OCI-M1 (cell line): ENCODE measurements at regions not wholly inside any gene's neighbourhood (a gene's known extent, or its start where the extent isn't known, plus 50 kb on each side); places are given as distances from the start of the nearest gene placed in this dataset.
"Not testable (repeated sequence)": the region's sequence is repeated elsewhere in the genome, so short reads cannot be mapped to it uniquely, and the experiment has no call there.

Experiments
- DNase-seq: peaks from one replicate; lab custom pipeline; 2025; lab: John Stamatoyannopoulos, UW

DNA sequence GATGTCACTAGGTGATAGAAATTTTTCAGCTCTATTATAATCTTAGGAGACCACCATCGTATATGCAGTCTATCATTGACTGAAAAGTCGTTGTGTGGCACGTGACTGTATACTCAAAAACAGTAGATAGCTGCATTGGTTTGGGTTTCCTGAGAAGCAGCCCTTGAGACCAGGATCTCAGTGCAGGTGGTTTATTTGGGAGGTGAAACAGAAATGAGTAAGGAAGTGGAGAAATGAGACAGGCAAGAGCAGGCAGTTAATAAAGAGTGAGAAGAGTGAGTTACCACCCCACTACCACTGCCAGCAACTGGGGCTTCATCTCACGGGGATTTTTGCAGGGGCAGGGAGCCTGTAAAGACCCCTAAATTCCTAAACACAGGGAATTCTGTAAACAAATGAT lies 221.0 kb downstream of the SHQ1 start:
- DNase-seq: no peak

DNA sequence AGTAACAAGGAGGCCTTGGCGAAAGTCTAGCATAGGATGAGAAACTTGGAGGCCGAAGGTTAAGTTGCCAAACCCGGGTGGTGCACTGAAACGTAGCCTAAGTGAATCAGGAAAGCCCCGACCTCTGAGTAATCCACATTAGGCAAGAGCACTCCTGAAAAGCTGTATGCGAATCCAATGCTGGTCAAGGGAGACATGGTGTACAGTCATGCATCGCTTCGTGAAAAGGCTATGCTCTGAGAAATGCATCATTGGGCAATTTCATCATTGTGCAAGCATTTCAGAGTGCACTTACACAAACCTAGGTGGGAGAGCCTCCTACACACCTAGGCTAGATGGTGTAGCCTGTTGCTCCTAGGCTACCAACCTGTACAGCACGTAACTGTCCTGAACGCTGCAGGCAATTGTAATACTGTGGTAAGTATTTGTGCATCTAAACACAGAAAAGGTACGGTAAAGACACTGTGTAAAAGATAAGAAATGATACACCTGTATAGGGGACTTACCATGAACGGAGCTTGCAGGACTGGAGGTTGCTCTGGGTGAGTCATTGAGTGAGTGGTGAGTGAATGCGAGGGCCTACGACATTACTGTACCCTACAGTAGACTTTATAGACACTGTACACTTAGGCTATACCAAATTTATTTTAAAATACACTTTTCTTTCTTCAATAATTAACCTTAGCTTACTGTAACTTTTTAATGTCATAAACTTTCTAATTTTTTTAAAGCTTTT lies 222.5 kb downstream of the SHQ1 start:
- DNase-seq: no peak

DNA sequence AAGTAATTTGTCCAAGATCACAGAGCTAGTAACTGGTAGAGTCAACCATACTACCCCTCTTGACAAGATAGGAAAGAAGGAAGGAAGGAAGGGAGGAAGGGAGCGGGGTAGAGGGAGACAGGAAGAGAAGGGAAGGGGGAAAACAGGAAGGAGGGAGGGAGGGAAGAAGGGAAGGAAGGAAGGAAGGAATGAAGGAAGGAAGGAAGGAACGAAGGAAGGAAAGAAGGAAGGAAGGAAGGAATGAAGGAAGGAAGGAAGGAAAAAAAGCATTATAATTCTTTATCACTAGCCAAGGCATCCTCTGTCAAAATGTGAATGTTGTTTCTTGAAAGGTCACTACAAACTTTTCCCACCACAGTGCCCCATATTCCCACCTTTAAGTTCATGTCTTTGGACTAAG lies 223.6 kb downstream of the SHQ1 start:
- no peak for DNase-seq

- peak; percentile 2 for DNase-seq
Measured at GRCh38 chr3:72618739-72619138, 229.5 kb downstream of the SHQ1 start.

DNA sequence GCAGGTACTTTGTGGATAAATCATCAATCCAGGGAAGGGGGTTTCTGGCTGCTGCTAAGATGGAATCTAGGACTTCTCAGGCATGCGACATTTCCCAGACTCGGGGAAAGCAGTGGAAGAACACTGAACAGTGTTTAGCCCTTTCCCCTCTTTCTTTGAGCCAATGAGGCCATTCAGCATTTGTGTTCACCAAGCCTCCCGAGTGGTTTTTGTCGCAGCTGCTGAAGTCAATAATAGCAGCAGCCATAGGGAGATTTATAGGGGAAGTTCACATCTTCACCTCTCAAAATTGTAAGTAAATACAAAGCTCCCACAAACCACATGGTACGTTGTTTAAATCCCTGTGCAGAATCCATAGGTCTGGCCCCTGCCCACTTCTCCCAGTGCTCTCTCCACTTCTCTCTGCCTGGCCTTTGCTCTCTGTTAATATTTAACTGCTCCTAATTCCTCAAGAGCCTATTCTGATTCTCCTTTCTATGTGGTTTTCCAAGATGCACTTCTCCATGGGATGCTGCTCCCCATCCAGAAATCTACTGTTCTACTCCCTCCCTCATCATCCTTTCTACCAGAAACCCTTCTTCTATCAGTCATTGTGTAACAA lies 230.7 kb downstream of the SHQ1 start:
- DNase-seq: no peak

DNA sequence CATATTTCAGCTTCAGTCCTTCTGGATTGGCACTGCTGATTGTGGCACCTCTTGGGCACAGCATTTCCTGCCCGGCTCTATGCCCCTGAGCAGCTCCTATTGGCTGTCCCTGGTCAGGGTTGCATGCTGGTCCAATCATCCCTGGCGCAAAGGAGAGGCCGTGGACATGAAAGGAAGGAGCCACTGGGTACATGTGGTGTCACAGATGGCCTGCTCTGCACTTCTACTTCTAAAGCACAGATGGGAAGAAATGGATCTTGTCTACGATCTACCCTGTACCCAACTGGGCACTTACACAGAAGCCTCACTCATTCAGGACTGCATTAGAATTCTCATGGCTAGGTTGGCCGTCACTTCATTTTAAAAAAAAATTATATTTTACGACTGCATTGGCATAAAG lies 232.5 kb downstream of the SHQ1 start:
- DNase-seq: no peak

DNA sequence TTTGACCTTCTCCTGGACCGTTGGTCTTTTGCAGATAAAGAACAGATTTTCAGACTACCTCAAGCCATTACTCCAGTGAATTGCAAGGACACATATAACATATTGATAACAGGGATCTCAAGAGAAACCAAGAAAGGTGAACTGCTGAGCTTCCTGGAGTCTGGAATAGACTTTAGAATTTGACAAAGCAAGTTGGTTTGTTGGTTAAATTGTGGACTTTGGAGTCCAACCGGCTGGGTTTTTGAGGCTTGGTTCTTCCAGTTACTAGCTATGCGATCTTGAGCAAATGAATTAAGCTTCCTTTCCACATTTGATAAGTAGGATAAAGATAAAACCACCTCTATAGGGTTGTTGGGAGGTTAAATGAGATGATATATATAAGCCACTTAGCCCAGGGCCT lies 233.1 kb downstream of the SHQ1 start:
- no peak for DNase-seq

- peak; percentile 77 for DNase-seq
Measured at GRCh38 chr3:72614394-72615074, 233.7 kb downstream of the SHQ1 start.

- DNase-seq: no peak
Measured at GRCh38 chr3:72613871-72614270, 234.4 kb downstream of the SHQ1 start.

DNA sequence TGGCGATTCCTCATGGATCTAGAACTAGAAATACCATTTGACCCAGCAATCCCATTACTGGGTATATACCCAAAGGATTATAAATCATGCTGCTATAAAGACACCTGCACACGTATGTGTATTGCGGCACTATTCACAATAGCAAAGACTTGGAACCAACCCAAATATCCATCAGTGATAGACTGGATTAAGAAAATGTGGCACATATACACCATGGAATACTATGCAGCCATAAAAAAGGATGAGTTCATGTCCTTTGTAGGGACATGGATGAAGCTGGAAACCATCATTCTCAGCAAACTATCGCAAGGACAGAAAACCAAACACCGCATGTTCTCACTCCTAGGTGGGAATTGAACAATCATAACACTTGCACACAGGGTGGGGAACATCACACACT lies 239.1 kb downstream of the SHQ1 start:
- DNase-seq: not testable (repeated sequence)

- DNase-seq: no peak
Measured at GRCh38 chr3:72606005-72606800, 242.0 kb downstream of the SHQ1 start.

GRCh38 chr3:72604328-72604727 lies 243.9 kb downstream of the SHQ1 start:
- DNase-seq: no peak

GRCh38 chr3:72601983-72602750 lies 246.1 kb downstream of the SHQ1 start:
- no peak for DNase-seq

DNA sequence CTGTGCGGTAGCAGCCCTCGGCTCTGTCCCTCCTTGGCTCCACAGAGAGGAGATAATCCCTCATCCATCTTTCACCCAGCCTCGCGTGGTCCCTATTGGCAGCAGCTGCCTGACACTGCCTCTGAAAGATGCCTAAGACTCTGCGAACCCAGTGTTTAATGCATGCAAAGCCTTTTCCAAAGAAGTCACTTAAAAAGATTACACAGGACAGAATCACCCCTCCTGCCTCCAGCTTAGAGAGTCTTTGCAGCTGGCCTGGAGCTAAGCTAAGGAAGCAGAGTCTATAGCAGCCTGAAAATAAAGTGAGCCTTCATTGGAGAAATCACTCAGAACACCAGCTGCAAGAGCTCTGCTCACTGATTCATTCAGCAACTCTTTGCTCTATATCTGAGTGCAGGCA lies 247.2 kb downstream of the SHQ1 start:
- DNase-seq: no peak

DNA sequence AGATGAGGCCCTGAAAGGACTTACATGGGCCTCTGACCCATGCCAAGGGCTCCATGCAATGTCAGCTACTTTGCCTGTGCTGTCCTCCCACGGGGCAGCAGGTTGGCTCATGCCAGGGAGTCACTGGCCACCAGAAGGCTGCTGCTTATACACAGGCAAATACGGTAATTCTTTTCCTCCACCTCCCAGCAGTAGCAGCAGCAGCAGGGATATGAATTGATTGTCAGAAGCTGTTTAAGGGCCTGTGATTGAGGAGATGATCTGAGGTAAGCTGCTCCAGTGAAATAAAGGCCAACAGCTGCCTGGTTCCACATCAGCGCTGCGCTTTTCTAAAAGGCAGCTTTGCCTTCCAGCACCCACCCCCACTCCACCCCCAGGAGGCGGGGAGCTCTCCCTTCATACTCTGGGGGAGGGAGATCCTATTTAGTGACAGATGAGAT lies 250.5 kb downstream of the SHQ1 start:
- peak; percentile 1 for DNase-seq

- no peak for DNase-seq
Measured at GRCh38 chr3:72597043-72597442, 251.2 kb downstream of the SHQ1 start.

GRCh38 chr3:72595927-72596610 lies 252.2 kb downstream of the SHQ1 start:
- DNase-seq: no peak

DNA sequence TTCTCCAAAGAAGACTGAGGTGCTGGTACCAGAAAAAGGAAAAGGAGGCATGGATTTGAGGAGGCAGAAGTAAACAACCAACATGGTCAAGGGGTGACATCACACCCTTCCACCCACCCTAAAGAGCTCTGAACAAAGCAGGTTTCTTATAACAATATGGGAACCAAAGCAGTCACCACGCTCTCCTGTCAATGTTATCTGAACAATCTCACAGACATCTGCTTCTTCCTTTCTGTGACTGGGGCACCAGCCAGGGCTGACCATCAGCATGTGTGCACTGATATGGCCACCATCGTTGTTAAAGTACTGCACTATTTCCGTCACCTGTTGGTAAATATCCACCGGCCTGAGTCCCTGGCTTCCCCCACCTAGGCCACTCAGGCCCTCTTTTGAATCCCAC lies 252.9 kb downstream of the SHQ1 start:
- DNase-seq: peak; percentile 57

DNA sequence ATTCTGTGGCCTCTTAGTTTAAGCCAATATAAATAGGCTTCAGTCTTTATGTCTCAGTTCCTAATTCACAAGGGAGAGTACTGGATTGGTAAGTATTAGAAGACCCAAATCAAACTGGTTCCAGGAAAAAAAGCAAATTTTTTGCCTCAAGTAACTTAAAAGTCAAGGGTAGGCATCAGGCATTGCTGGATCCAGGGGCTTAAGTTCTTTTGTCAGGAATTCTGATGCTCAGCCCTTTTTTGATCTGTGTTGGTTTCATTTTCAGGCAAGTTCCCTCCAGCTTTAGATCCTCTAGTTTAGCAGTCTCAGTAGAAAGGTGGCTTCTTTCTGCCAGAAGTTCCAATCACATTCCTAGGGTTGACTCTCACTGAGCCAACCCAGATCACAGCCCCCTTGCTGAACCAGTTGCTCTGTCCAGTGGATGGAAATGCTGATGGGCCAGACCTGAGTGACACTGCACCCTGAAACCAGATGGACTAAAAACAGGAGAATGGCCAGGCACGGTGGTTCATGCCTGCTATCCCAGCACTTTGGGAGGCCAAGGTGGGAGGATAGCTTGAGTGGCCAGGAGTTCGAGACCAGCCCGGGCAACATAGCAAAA lies 253.5 kb downstream of the SHQ1 start:
- peak; percentile 7 for DNase-seq

- DNase-seq: peak; percentile 27
Measured at GRCh38 chr3:72593881-72594397, 254.3 kb downstream of the SHQ1 start.
